HEK293T (cell line): ENCODE measurements at regions not wholly inside any gene's neighbourhood (a gene's known extent, or its start where the extent isn't known, plus 50 kb on each side); places are given as distances from the start of the nearest gene placed in this dataset.
A peak's percentile ranks its signal among the peaks of the same experiment; 100 is the strongest.

ENCODE experiments used
- CTCF ChIA-PET: fragments of 350-600 bp; formaldehyde crosslinking; extraction: SDS; loops from one replicate; lab custom pipeline; 2021; ENCODE audit warnings: antibody characterized with exemption, inconsistent platforms; lab: Yijun Ruan, JAX
- POLR2A ChIA-PET: fragments of 350-600 bp; formaldehyde crosslinking; extraction: SDS; loops from one replicate; lab custom pipeline; 2020; ENCODE audit warnings: antibody characterized with exemption, inconsistent platforms; lab: Yijun Ruan, JAX
- DNase-seq: peaks from one replicate; pipeline ENCODE4 v3.0.0; 2012; ENCODE audit warnings: mixed read lengths; ENCODE audit errors: extremely low spot score
- ARNT ChIP-seq: fragments of 450-650 bp; IDR thresholded peaks from 2 replicates; pipeline ENCODE4 v1.6.1; 2017; ENCODE audit warnings: mild to moderate bottlenecking
- BHLHE40 ChIP-seq: fragments of 450-650 bp; IDR thresholded peaks from 2 replicates; pipeline ENCODE4 v1.6.1; 2016; ENCODE audit warnings: mild to moderate bottlenecking, moderate library complexity, borderline replicate concordance
- CTBP1 ChIP-seq: fragments of 450-650 bp; IDR thresholded peaks from 2 replicates; pipeline ENCODE4 v1.6.1; 2016; ENCODE audit warnings: borderline replicate concordance
- ELF4 ChIP-seq: fragments of 450-650 bp; IDR thresholded peaks from 2 replicates; pipeline ENCODE4 v1.6.1; 2017; ENCODE audit warnings: antibody characterized with exemption
- FOXA1 ChIP-seq: fragments of 450-650 bp; IDR thresholded peaks from 2 replicates; pipeline ENCODE4 v1.6.1; 2016; ENCODE audit warnings: mild to moderate bottlenecking
- FOXK2 ChIP-seq: fragments of 450-650 bp; IDR thresholded peaks from 2 replicates; pipeline ENCODE4 v1.6.1; 2016; ENCODE audit warnings: mild to moderate bottlenecking
- FOXM1 ChIP-seq: fragments of 450-650 bp; IDR thresholded peaks from 2 replicates; pipeline ENCODE4 v1.6.1; 2017; ENCODE audit warnings: mild to moderate bottlenecking, borderline replicate concordance
- HDGF ChIP-seq: fragments of 450-650 bp; IDR thresholded peaks from 2 replicates; pipeline ENCODE4 v1.6.1; 2017; ENCODE audit warnings: antibody characterized with exemption, borderline replicate concordance
- L3MBTL2 ChIP-seq: fragments of 450-650 bp; conservative IDR thresholded peaks from 2 replicates; pipeline ENCODE4 v1.6.1; 2016; ENCODE audit warnings: mild to moderate bottlenecking
- LEF1 ChIP-seq: fragments of 450-650 bp; IDR thresholded peaks from 2 replicates; pipeline ENCODE4 v1.6.1; 2017; ENCODE audit warnings: mild to moderate bottlenecking, borderline replicate concordance
- NFRKB ChIP-seq: fragments of 450-650 bp; IDR thresholded peaks from 2 replicates; pipeline ENCODE4 v1.6.1; 2016; ENCODE audit warnings: mild to moderate bottlenecking, moderate library complexity
- SP1 ChIP-seq: fragments of 450-650 bp; IDR thresholded peaks from 2 replicates; pipeline ENCODE4 v1.6.1; 2017
- SUZ12 ChIP-seq: fragments of 450-650 bp; IDR thresholded peaks from 2 replicates; pipeline ENCODE4 v1.6.1; 2016; ENCODE audit warnings: mild to moderate bottlenecking
- TARDBP ChIP-seq: fragments of 450-650 bp; IDR thresholded peaks from 2 replicates; pipeline ENCODE4 v1.6.1; 2016
- ZNF384 ChIP-seq: fragments of 450-650 bp; IDR thresholded peaks from 2 replicates; pipeline ENCODE4 v1.6.1; 2016
- TF ChIP-seq, protein P1 (sequence below): fragments of 450-650 bp; IDR thresholded peaks from 2 replicates; pipeline ENCODE4 v1.6.1; 2016

DNA sequence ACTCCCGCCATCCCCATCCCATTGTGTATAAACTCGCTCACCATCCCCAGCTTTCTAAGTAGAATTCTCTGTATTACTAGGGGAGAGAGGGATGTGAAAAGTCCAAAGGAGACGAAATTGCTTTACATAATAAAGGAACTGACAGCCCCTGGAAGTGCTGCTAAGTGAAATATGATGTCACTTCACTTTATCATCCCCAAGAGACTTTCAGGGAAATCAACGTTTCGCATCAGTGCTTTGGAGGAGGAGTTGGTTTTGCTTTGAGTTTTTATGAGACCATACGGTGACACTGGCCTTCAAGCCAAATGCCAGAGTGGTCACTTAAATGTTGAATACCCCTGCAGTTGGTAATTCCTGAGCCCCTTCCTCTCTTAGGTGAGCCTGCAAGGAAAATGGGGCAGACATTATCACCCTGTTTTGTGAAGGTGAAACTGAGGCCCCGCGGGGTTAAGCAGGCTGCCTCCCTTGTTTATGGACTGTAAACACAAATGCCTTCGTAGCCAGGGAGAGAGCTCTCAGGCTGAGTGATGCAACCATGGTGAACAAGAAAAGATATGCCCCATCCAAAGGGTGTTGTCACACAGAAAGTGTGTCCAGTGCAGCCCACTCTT, 58.4 kb upstream of the KAZN start:
- no peak for TF ChIP-seq ELF4
- CTCF ChIA-PET, result interaction anchor here (0.6 kb wide), 1 partner anchor 61 kb away, joined by 8 read pairs; no protein-coding TSS in a partner anchor
- POLR2A ChIA-PET, result no interaction called here
- peak; percentile 22 for DNase-seq

DNA sequence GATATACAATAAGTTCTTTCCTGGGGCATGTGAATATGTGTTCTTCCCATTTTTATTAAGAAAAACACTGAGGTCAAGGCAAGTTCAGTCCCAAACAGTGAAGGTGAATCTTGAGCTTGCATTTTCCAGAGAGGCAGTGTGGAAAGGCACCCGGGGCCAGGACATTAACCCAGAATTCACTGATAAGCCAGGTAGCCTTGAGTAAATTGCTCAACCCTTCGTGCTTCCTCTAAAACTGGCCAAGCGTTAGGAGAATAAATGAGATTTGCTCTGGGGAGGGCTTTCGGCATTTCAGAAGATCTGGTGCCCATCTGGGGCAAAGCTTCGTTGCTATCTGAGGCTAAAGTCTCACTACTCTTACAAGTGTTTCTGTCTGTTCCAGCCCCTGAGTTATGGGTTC, 57.1 kb upstream of the KAZN start:
- CTCF ChIA-PET, result no interaction called here
- DNase-seq, result no peak
- POLR2A ChIA-PET, result no interaction called here
- TF ChIP-seq CTBP1 (no peak), ZNF384 (no peak), NFRKB (no peak)
- TF ChIP-seq, protein P1, sequence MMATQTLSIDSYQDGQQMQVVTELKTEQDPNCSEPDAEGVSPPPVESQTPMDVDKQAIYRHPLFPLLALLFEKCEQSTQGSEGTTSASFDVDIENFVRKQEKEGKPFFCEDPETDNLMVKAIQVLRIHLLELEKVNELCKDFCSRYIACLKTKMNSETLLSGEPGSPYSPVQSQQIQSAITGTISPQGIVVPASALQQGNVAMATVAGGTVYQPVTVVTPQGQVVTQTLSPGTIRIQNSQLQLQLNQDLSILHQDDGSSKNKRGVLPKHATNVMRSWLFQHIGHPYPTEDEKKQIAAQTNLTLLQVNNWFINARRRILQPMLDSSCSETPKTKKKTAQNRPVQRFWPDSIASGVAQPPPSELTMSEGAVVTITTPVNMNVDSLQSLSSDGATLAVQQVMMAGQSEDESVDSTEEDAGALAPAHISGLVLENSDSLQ, result no peak

DNA sequence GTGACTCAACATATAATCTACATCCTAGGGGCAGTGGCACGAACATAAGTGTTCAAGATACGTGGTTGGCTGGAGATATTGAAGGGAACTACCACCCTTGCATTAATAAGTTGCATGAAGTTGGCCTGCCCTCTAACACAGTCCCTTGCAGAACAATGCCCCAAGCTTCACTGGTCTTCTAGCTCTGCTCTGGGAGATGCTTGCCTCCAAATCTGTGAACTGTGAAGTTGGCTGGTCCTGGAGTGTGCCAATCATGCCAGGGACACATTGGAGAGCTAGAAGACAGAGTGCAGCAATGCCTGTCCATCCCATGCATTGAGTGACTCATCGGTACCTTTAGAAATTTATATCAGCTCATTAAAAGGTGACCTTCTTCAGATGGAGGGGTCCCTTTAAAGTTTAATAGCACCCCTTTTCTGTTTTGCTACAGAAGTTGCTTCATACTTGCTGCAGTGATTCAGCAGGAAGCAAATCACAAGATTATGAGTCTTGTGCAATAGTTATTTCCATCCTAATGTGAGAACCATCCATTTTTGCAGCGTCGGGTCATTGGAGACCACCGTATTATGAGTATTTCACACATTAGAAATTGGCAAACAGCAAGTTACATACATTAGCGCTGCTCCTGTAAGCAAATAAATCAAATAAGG, 55.2 kb upstream of the KAZN start:
- TF ChIP-seq HDGF, result no peak
- no peak for TF ChIP-seq LEF1
- TF ChIP-seq FOXM1, result no peak
- TF ChIP-seq L3MBTL2, result no peak
- no peak for TF ChIP-seq FOXA1
- no peak for TF ChIP-seq BHLHE40
- TF ChIP-seq, protein P1, result no peak
- TF ChIP-seq TARDBP, result no peak
- TF ChIP-seq ZNF384, result no peak
- TF ChIP-seq SP1, result no peak
- TF ChIP-seq ELF4, result no peak
- no peak for TF ChIP-seq NFRKB
- TF ChIP-seq CTBP1, result no peak
- no peak for TF ChIP-seq ARNT
- no peak for TF ChIP-seq SUZ12
- TF ChIP-seq FOXK2, result no peak
- POLR2A ChIA-PET, result no interaction called here
- CTCF ChIA-PET, result no interaction called here
- no peak for DNase-seq

DNA sequence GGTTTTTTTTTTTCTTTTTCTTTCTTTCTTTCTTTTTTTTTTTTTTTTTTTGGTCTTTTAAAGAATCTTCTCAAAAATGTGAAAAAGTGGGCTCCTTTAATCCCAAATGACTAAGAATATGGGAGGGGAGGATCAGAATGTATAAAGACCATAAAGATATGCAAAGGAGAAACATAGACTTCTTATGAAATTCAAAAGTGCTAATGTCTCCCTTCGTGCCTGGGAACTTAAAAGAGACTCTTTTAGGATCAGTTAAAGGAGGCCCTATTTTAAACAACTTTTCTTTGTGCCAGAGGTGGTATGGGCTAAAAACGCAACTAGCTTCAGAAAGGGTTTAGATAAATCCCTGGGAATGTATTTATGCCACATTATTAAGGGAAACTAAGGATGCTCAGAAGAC, 54.2 kb upstream of the KAZN start:
- POLR2A ChIA-PET, result no interaction called here
- DNase-seq, result no peak
- TF ChIP-seq SP1, result no peak
- CTCF ChIA-PET, result no interaction called here

DNA sequence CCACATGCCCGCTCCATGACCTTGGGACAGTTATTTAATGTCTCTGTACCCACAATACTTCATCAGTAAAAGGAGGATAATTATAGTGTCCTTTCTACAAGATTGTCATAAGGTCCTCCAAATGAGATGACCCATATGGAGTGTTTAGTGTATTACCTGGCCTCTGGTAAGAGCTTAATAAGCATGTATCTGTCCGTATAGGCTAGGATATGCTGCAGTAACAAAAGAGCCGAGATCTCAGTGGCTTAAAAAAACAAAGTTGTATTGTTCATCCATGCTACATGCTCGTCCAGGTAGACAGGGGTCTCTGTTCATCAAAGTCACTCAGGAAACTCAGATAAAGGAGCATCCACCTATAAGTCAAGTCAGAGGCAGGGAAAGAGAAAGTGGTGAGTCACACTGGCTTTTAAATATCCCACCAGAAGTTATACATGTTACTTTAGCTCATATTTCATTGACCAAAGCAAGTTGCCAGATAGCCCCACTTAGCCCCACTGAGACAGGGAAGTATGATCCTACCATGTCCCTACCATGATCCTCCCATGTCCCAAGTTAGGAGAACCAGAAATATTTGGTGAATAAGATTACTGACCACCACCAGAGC, 53.0 kb upstream of the KAZN start:
- CTCF ChIA-PET, result interaction anchor here (0.7 kb wide), 1 partner anchor 14 kb away, joined by 3 read pairs; no protein-coding TSS in a partner anchor
- POLR2A ChIA-PET, result no interaction called here
- no peak for DNase-seq
- TF ChIP-seq SP1 (no peak), BHLHE40 (no peak), L3MBTL2 (no peak), HDGF (no peak), ARNT (no peak), FOXM1 (no peak), LEF1 (no peak), SUZ12 (no peak), NFRKB (no peak), TARDBP (no peak)

DNA sequence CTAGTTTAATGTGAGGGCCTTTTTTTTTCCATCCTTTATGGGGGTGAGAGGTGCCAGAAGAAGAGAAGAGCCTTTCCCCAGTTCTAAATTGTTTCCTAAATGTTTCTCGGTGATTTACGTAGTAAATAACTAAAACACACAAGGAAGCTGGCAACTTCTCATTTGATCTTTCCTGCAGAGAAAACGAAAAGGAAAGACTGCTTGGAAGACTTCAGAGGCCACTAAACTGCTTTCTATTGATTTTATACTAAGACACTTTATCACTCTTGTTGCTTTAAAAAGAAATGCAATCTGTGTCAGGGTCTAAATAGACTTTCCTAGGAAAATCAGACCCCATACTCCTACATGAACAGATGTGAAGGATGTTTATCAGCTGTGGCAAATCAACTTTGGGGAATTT, 52.1 kb upstream of the KAZN start:
- DNase-seq, result no peak
- ChIA-PET CTCF (no interaction called here), POLR2A (no interaction called here)
- no peak for TF ChIP-seq FOXA1
- TF ChIP-seq CTBP1, result no peak
- no peak for TF ChIP-seq TARDBP
- TF ChIP-seq ELF4, result no peak
- TF ChIP-seq FOXM1, result no peak
- no peak for TF ChIP-seq SUZ12
- TF ChIP-seq SP1, result no peak
- no peak for TF ChIP-seq BHLHE40
- TF ChIP-seq FOXK2, result no peak
- TF ChIP-seq HDGF, result no peak
- TF ChIP-seq, protein P1, result no peak
- no peak for TF ChIP-seq L3MBTL2
- no peak for TF ChIP-seq ZNF384
- no peak for TF ChIP-seq ARNT
- TF ChIP-seq NFRKB, result no peak
